NB4 (cell line): ENCODE measurements at regions not wholly inside any gene's neighbourhood (a gene's known extent, or its start where the extent isn't known, plus 50 kb on each side); places are given as distances from the start of the nearest gene placed in this dataset.

Experiments used
- POLR2A ChIP-seq: IDR thresholded peaks from 2 replicates; pipeline ENCODE4 v1.6.1; 2011; ENCODE audit warnings: mild to moderate bottlenecking; ENCODE audit not compliant: insufficient read length; ENCODE audit errors: extremely low read depth
- TF ChIP-seq, protein P1 (sequence below): IDR thresholded peaks from one replicate; pipeline ENCODE4 v1.5.1; 2012; ENCODE audit warnings: low read depth, low read length
- TF ChIP-seq, protein P2 (sequence below): IDR thresholded peaks from 2 replicates; pipeline ENCODE4 v1.6.1; 2011; ENCODE audit warnings: low read depth, low read length

DNA sequence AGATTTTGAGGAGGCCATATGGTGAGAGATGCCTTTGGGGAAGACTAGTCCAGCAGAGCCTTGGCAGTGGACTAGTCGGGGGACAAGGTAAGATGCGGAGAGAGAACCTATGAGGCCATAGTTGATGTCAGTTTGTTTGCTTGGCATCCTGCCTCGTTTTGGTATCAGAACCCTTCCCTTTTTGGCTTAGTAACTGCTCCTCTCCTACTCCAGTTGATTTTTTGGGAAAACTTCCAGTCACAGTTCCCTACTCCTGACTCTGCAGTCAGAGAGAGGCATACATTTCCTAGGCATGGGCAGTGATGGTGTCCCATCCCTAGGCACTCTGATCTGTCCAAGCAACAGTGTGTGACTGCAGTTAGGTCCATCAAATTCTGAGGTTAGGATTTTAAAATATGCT lies 398.3 kb downstream of the AEBP2 start:
- TF ChIP-seq, protein P1, sequence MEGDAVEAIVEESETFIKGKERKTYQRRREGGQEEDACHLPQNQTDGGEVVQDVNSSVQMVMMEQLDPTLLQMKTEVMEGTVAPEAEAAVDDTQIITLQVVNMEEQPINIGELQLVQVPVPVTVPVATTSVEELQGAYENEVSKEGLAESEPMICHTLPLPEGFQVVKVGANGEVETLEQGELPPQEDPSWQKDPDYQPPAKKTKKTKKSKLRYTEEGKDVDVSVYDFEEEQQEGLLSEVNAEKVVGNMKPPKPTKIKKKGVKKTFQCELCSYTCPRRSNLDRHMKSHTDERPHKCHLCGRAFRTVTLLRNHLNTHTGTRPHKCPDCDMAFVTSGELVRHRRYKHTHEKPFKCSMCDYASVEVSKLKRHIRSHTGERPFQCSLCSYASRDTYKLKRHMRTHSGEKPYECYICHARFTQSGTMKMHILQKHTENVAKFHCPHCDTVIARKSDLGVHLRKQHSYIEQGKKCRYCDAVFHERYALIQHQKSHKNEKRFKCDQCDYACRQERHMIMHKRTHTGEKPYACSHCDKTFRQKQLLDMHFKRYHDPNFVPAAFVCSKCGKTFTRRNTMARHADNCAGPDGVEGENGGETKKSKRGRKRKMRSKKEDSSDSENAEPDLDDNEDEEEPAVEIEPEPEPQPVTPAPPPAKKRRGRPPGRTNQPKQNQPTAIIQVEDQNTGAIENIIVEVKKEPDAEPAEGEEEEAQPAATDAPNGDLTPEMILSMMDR = no peak
- TF ChIP-seq, protein P2, sequence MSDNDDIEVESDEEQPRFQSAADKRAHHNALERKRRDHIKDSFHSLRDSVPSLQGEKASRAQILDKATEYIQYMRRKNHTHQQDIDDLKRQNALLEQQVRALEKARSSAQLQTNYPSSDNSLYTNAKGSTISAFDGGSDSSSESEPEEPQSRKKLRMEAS = no peak
- TF ChIP-seq POLR2A = no peak
